HG02642 (cell line): ENCODE measurements at regions not wholly inside any gene's neighbourhood (a gene's known extent, or its start where the extent isn't known, plus 50 kb on each side); places are given as distances from the start of the nearest gene placed in this dataset.

ENCODE experiments used
- ATAC-seq: cut with Tn5 transposase; IDR thresholded peaks from one replicate; pipeline ENCODE4 v1.9.1; 2021; ENCODE audit warnings: mild to moderate bottlenecking; ENCODE audit not compliant: unreplicated experiment, poor library complexity

GRCh38 chr7:109109558-109109957, 539.9 kb downstream of the DNAJB9 start:
- ATAC-seq: no peak

- ATAC-seq: no peak
These were observed 541.4 kb downstream of the DNAJB9 start for GRCh38 chr7:109111086-109111485.

GRCh38 chr7:109121599-109122300, 552.1 kb downstream of the DNAJB9 start:
- ATAC-seq: no peak

GRCh38 chr7:109125001-109125400, 555.3 kb downstream of the DNAJB9 start:
- no peak for ATAC-seq

- no peak for ATAC-seq
These were observed 556.9 kb downstream of the DNAJB9 start for GRCh38 chr7:109126404-109127050.

GRCh38 chr7:109127145-109127544, 557.5 kb downstream of the DNAJB9 start:
- ATAC-seq: no peak

GRCh38 chr7:109131141-109131540, 561.5 kb downstream of the DNAJB9 start:
- ATAC-seq: no peak

GRCh38 chr7:109136893-109137292, 567.2 kb downstream of the DNAJB9 start:
- ATAC-seq: no peak

GRCh38 chr7:109154748-109155147, 585.1 kb downstream of the DNAJB9 start:
- ATAC-seq: no peak

- ATAC-seq: no peak
These were observed 588.6 kb downstream of the DNAJB9 start for GRCh38 chr7:109158246-109158645.

- no peak for ATAC-seq
These were observed 607.0 kb downstream of the DNAJB9 start for GRCh38 chr7:109176661-109177060.

- no peak for ATAC-seq
These were observed 608.7 kb downstream of the DNAJB9 start for GRCh38 chr7:109178342-109178741.

GRCh38 chr7:109179601-109180000, 609.9 kb downstream of the DNAJB9 start:
- no peak for ATAC-seq

- no peak for ATAC-seq
These were observed 621.2 kb downstream of the DNAJB9 start for GRCh38 chr7:109190766-109191398.

GRCh38 chr7:109206196-109206595, 636.5 kb downstream of the DNAJB9 start:
- ATAC-seq: no peak

GRCh38 chr7:109213081-109213480, 643.4 kb downstream of the DNAJB9 start:
- ATAC-seq: no peak

GRCh38 chr7:109215341-109215740, 645.7 kb downstream of the DNAJB9 start:
- no peak for ATAC-seq

- ATAC-seq: no peak
These were observed 654.4 kb downstream of the DNAJB9 start for GRCh38 chr7:109224100-109224499.

- ATAC-seq: no peak
These were observed 657.0 kb downstream of the DNAJB9 start for GRCh38 chr7:109226699-109227098.

- no peak for ATAC-seq
These were observed 665.6 kb downstream of the DNAJB9 start for GRCh38 chr7:109235316-109235715.

- ATAC-seq: no peak
These were observed 676.8 kb downstream of the DNAJB9 start for GRCh38 chr7:109246330-109247077.
